IMR-90 (cell line): ENCODE measurements at regions not wholly inside any gene's neighbourhood (a gene's known extent, or its start where the extent isn't known, plus 50 kb on each side); places are given as distances from the start of the nearest gene placed in this dataset.

Experiments
- ATAC-seq: fragments of 200-7000 bp; cut with Tn5 transposase; 2 replicates; pipeline ENCODE4 v1.9.1; 2020; ENCODE audit warnings: low read depth, mild to moderate bottlenecking, moderate library complexity
- BruUV-seq: library from RNA; stranded (reverse); fragments of 400-500 nt; replicated peaks from 2 replicates; lab custom pipeline; 2021; lab: Mats Ljungman, UMichigan
- CTCF ChIA-PET: fragments of 300-600 bp; formaldehyde crosslinking; extraction: SDS; loops from one replicate; lab custom pipeline; 2021; ENCODE audit warnings: antibody characterized with exemption; lab: Yijun Ruan, JAX
- POLR2A ChIA-PET: fragments of 300-600 bp; sonication (Branson Sonifier 250); formaldehyde crosslinking; loops from one replicate; lab custom pipeline; 2022; ENCODE audit warnings: antibody characterized with exemption; ENCODE audit not compliant: unreplicated experiment; lab: Charles Lee
- DNase-seq: peaks from one replicate; pipeline ENCODE4 v3.0.0; 2013
- H2AFZ ChIP-seq: replicated peaks from 2 replicates; pipeline ENCODE3; 2013; ENCODE audit warnings: low read length, mild to moderate bottlenecking; ENCODE audit not compliant: poor library complexity
- H2AK5ac ChIP-seq: 2 replicates; pipeline ENCODE4 v1.6.1; 2013; ENCODE audit warnings: low read depth, low read length, inconsistent platforms
- H2AK9ac ChIP-seq: replicated peaks from 2 replicates; pipeline ENCODE3; 2013; ENCODE audit warnings: mild to moderate bottlenecking, low read depth, low read length, moderate library complexity; ENCODE audit not compliant: poor library complexity
- H2BK120ac ChIP-seq: 2 replicates; pipeline ENCODE4 v1.6.1; 2013; ENCODE audit warnings: low read depth, low read length, inconsistent platforms
- H2BK15ac ChIP-seq: 3 replicates; pipeline ENCODE4 v1.6.1; 2013; ENCODE audit warnings: low read depth, low read length, inconsistent platforms
- H2BK20ac ChIP-seq: 2 replicates; pipeline ENCODE4 v1.6.1; 2013; ENCODE audit warnings: low read depth, mild to moderate bottlenecking, inconsistent platforms, low read length, moderate library complexity
- H2BK5ac ChIP-seq: 2 replicates; pipeline ENCODE4 v1.6.1; 2013; ENCODE audit warnings: mild to moderate bottlenecking, low read depth, low read length, inconsistent platforms; ENCODE audit not compliant: poor library complexity, severe bottlenecking
- H3K14ac ChIP-seq: replicated peaks from 2 replicates; pipeline ENCODE4 v1.6.1; 2013; ENCODE audit warnings: low read depth, low read length, inconsistent platforms
- H3K18ac ChIP-seq: 2 replicates; pipeline ENCODE4 v1.6.1; 2013; ENCODE audit warnings: low read depth, low read length, control low read depth
- H3K23ac ChIP-seq: 2 replicates; pipeline ENCODE4 v1.6.1; 2013; ENCODE audit warnings: low read depth, low read length, inconsistent platforms
- H3K27ac ChIP-seq: 2 replicates; pipeline ENCODE4 v1.5.1; 2013; ENCODE audit warnings: mild to moderate bottlenecking, control low read depth, low read length; ENCODE audit not compliant: insufficient read depth
- H3K27me3 ChIP-seq: 2 replicates; pipeline ENCODE4 v1.6.1; 2013; ENCODE audit warnings: low read length; ENCODE audit not compliant: control insufficient read depth, insufficient read depth
- H3K36me3 ChIP-seq: 2 replicates; pipeline ENCODE4 v1.6.1; 2013; ENCODE audit warnings: low read length, mixed read lengths; ENCODE audit not compliant: control insufficient read depth, insufficient read depth
- H3K4ac ChIP-seq: 2 replicates; pipeline ENCODE4 v1.6.1; 2013; ENCODE audit warnings: low read depth, low read length, inconsistent platforms
- H3K4me1 ChIP-seq: 2 replicates; pipeline ENCODE4 v1.6.1; 2013; ENCODE audit warnings: low read length, mixed read lengths; ENCODE audit not compliant: control insufficient read depth, insufficient read depth
- H3K4me2 ChIP-seq: 2 replicates; pipeline ENCODE4 v1.6.1; 2013; ENCODE audit warnings: low read depth, mild to moderate bottlenecking, control low read depth, low read length, moderate library complexity
- H3K4me3 ChIP-seq: 2 replicates; pipeline ENCODE4 v1.5.1; 2013; ENCODE audit warnings: low read depth, mild to moderate bottlenecking, control low read depth, low read length, moderate library complexity; ENCODE audit not compliant: insufficient read depth
- H3K56ac ChIP-seq: 2 replicates; pipeline ENCODE4 v1.6.1; 2013; ENCODE audit warnings: low read length, inconsistent platforms; ENCODE audit not compliant: insufficient read depth; ENCODE audit errors: extremely low read depth
- H3K79me1 ChIP-seq, 2 experiments: 2 replicates each; pipeline ENCODE4 v1.6.1; 2013; ENCODE audit warnings: low read length in 2 of 2, inconsistent platforms in 1 of 2, low read depth in 1 of 2
- H3K9ac ChIP-seq: 2 replicates; pipeline ENCODE4 v1.6.1; 2013; ENCODE audit warnings: low read depth, low read length, control low read depth
- H3K9me1 ChIP-seq: 2 replicates; pipeline ENCODE4 v1.6.1; 2013; ENCODE audit warnings: low read length, inconsistent platforms; ENCODE audit not compliant: insufficient read depth
- H3K9me3 ChIP-seq: 2 replicates; pipeline ENCODE4 v1.6.1; 2013; ENCODE audit warnings: low read length; ENCODE audit not compliant: control insufficient read depth, insufficient read depth
- H4K20me1 ChIP-seq: 2 replicates; pipeline ENCODE4 v1.6.1; 2013; ENCODE audit warnings: low read length, inconsistent platforms; ENCODE audit not compliant: insufficient read depth
- H4K5ac ChIP-seq: 2 replicates; pipeline ENCODE4 v1.6.1; 2013; ENCODE audit warnings: mild to moderate bottlenecking, low read depth, low read length, control low read depth
- H4K8ac ChIP-seq, 2 experiments: 2 replicates each; pipeline ENCODE4 v1.6.1; 2013; ENCODE audit warnings: low read depth in 2 of 2, low read length in 2 of 2, control low read depth in 1 of 2, inconsistent platforms in 1 of 2
- H4K91ac ChIP-seq: 2 replicates; pipeline ENCODE4 v1.6.1; 2013; ENCODE audit warnings: low read depth, low read length, inconsistent platforms; ENCODE audit not compliant: insufficient read depth
- BHLHE40 ChIP-seq: fragments of 150-350 bp; IDR thresholded peaks from 2 replicates; pipeline ENCODE4 v1.6.1; 2016; ENCODE audit warnings: mild to moderate bottlenecking, low read depth, low read length
- CEBPB ChIP-seq: IDR thresholded peaks from 2 replicates; pipeline ENCODE4 v1.6.1; 2012; ENCODE audit warnings: low read depth, low read length, improper control_type of control experiment
- MAFK ChIP-seq: IDR thresholded peaks from 2 replicates; pipeline ENCODE4 v1.6.1; 2012; ENCODE audit warnings: low read depth, low read length, improper control_type of control experiment
- MXI1 ChIP-seq: IDR thresholded peaks from 2 replicates; pipeline ENCODE4 v1.6.1; 2012; ENCODE audit warnings: low read depth, mild to moderate bottlenecking, low read length, moderate library complexity, borderline replicate concordance
- NFE2L2 ChIP-seq: fragments of 150-350 bp; IDR thresholded peaks from 2 replicates; pipeline ENCODE4 v1.6.1; 2016; ENCODE audit warnings: low read depth, mild to moderate bottlenecking, low read length
- POLR2A ChIP-seq: IDR thresholded peaks from 2 replicates; pipeline ENCODE4 v1.6.1; 2012; ENCODE audit warnings: mild to moderate bottlenecking, low read depth, low read length
- RAD21 ChIP-seq: IDR thresholded peaks from 2 replicates; pipeline ENCODE4 v1.6.1; 2012; ENCODE audit warnings: low read length, improper control_type of control experiment
- RCOR1 ChIP-seq: IDR thresholded peaks from 2 replicates; pipeline ENCODE4 v1.6.1; 2012; ENCODE audit warnings: mild to moderate bottlenecking, low read length, improper control_type of control experiment; ENCODE audit not compliant: insufficient replicate concordance
- RFX5 ChIP-seq: IDR thresholded peaks from 2 replicates; pipeline ENCODE4 v1.8.0; 2012; ENCODE audit warnings: low read depth, mild to moderate bottlenecking, low read length, moderate library complexity
- SMC3 ChIP-seq: fragments of 150-350 bp; IDR thresholded peaks from 2 replicates; pipeline ENCODE4 v1.6.1; 2016; ENCODE audit warnings: low read depth, mild to moderate bottlenecking, antibody characterized with exemption, low read length, moderate library complexity
- WGBS, 2 experiments: methylation state at CpG; one replicate each; pipeline versions ENCODE4 v1.1.5 to v1.1.7; 2013; ENCODE audit warnings: missing lambda C conversion rate in 2 of 2; ENCODE audit not compliant: insufficient read length in 1 of 2; ENCODE audit errors: extremely low coverage in 2 of 2; 5-methylcytosine and 5-hydroxymethylcytosine counted together
- dilution Hi-C: fragments of 300-500 bp; cut with HindIII; formaldehyde crosslinking; loops from one replicate; pipeline ENCODE4 v1.14.3; 2018; ENCODE audit warnings: low sequenced_read_pairs; ENCODE audit not compliant: unreplicated experiment
- in situ Hi-C: fragments of 300-500 bp; cut with MboI; formaldehyde crosslinking; loops from 3 replicates; pipeline ENCODE4 v1.14.3; 2019; ENCODE audit warnings: low sequenced_read_pairs, inconsistent platforms, mixed read lengths
- intact Hi-C: fragments of 100-400 bp; cut with micrococcal nuclease; formaldehyde crosslinking; loops from 2 replicates; pipeline ENCODE4 v1.10.0; 2022
- TF ChIP-seq, protein P1 (sequence below): conservative IDR thresholded peaks from 2 replicates; pipeline ENCODE4 v1.5.1; 2012; ENCODE audit warnings: mild to moderate bottlenecking, low read depth, low read length, improper control_type of control experiment
- TF ChIP-seq, protein P2 (sequence below): fragments of 150-350 bp; IDR thresholded peaks from 2 replicates; pipeline ENCODE4 v1.6.1; 2017; ENCODE audit warnings: mild to moderate bottlenecking, antibody characterized with exemption, low read length, low read depth

DNA sequence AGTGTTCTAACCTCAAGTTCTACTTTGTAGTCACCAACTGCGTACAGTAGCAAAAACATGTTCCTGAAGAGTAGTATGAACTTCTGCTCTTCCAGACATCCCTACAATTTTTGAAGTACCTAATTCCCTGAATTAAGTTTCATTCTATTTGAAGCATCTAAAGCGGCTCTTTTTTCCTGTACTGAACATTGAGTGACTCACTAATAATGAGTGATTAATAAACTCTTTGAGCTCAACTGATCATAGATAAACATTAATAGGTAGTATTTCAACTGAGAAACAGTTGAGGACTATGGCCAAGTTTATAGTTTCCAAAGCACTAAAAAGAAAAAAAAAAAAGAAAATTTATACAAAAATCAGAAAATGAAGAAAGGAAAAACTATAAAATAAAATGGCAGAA lies 683.1 kb downstream of the LTN1 start:
- Histone ChIP-seq H3K4me1 (peaks cover 11% of the 10 kb centered on the region; the same call in 1 of the 2 replicates), H3K79me1 (no peaks in the 10 kb centered on the region), H4K20me1 (no peaks in the 10 kb centered on the region), H3K27me3 (no peaks in the 10 kb centered on the region), H2BK120ac (peak overlapping the region; percentile 17), H2BK15ac (no peak overlapping the region), H3K9ac (no peak overlapping the region), H4K91ac (peak overlapping the region; percentile 31; the same call in 1 of the 2 replicates), H4K5ac (peak overlapping the region; percentile 94; the same call in 1 of the 2 replicates), H3K18ac (peak overlapping the region; percentile 97), H3K36me3 (no peaks in the 10 kb centered on the region), H3K23ac (no peak overlapping the region), H3K9me1 (no peaks in the 10 kb centered on the region), H3K4me3 (no peak overlapping the region), H3K27ac (no peak overlapping the region), H3K9me3 (peaks cover 4% of the 10 kb centered on the region), H3K4ac (no peak overlapping the region), H2BK5ac (peak overlapping the region; percentile 73), H2AK5ac (0 out of 2 replicates have a peak overlapping the region, but pooled peaks have one; percentile 5), H4K8ac (peak overlapping the region; percentile 12 to 65; a peak in 2 of 4 replicates), H3K4me2 (no peak overlapping the region; the same call in 1 of the 2 replicates), H2BK20ac (peak overlapping the region; percentile 34; the same call in 1 of the 2 replicates), H2AK9ac (no peak overlapping the region), H3K14ac (no peak overlapping the region), H3K56ac (no peak overlapping the region), H2AFZ (no peak overlapping the region)
- dilution Hi-C loops (no loop called here), intact Hi-C loops (no loop called here), in situ Hi-C loops (no loop called here)
- DNase-seq (no peak), ATAC-seq (no peak)
- WGBS, 2 experiments = no CpG with 5 or more reads among the region's 2 CpGs
- BruUV-seq = no TSS peak
- ChIA-PET POLR2A (no interaction called here), CTCF (no interaction called here)
- TF ChIP-seq RCOR1 (no peak), POLR2A (no peak), RFX5 (no peak), NFE2L2 (no peak), SMC3 (no peak), MAFK (no peak), MXI1 (no peak), CEBPB (no peak), RAD21 (no peak), BHLHE40 (no peak)
- TF ChIP-seq, protein P1, sequence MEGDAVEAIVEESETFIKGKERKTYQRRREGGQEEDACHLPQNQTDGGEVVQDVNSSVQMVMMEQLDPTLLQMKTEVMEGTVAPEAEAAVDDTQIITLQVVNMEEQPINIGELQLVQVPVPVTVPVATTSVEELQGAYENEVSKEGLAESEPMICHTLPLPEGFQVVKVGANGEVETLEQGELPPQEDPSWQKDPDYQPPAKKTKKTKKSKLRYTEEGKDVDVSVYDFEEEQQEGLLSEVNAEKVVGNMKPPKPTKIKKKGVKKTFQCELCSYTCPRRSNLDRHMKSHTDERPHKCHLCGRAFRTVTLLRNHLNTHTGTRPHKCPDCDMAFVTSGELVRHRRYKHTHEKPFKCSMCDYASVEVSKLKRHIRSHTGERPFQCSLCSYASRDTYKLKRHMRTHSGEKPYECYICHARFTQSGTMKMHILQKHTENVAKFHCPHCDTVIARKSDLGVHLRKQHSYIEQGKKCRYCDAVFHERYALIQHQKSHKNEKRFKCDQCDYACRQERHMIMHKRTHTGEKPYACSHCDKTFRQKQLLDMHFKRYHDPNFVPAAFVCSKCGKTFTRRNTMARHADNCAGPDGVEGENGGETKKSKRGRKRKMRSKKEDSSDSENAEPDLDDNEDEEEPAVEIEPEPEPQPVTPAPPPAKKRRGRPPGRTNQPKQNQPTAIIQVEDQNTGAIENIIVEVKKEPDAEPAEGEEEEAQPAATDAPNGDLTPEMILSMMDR = no peak
- TF ChIP-seq, protein P2, sequence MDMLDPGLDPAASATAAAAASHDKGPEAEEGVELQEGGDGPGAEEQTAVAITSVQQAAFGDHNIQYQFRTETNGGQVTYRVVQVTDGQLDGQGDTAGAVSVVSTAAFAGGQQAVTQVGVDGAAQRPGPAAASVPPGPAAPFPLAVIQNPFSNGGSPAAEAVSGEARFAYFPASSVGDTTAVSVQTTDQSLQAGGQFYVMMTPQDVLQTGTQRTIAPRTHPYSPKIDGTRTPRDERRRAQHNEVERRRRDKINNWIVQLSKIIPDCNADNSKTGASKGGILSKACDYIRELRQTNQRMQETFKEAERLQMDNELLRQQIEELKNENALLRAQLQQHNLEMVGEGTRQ = no peak
